PFSK-1 (cell line): ENCODE measurements at regions not wholly inside any gene's neighbourhood (a gene's known extent, or its start where the extent isn't known, plus 50 kb on each side); places are given as distances from the start of the nearest gene placed in this dataset.

Source experiments
- FOXP2 ChIP-seq: optimal IDR thresholded peaks from 2 replicates; pipeline ENCODE3; 2011; ENCODE audit warnings: borderline replicate concordance, control low read depth, inconsistent platforms; ENCODE audit not compliant: insufficient read depth; ENCODE audit errors: extremely low read length, extremely low read depth
- POLR2AphosphoS5 ChIP-seq: IDR thresholded peaks from 2 replicates; pipeline ENCODE4 v1.6.1; 2012; ENCODE audit warnings: low read depth, mild to moderate bottlenecking, control low read depth, low read length, moderate library complexity
- REST ChIP-seq, 2 experiments: IDR thresholded peaks; 2 replicates each; pipeline versions ENCODE4 v1.6.1 to v1.8.0; 2011 to 2012; ENCODE audit warnings: low read depth in 2 of 2, low read length in 2 of 2, control low read depth in 1 of 2, inconsistent platforms in 1 of 2, mild to moderate bottlenecking in 1 of 2, moderate library complexity in 1 of 2; ENCODE audit not compliant: insufficient read depth in 1 of 2
- SIN3A ChIP-seq: IDR thresholded peaks from 2 replicates; pipeline ENCODE4 v1.6.1; 2012; ENCODE audit warnings: mild to moderate bottlenecking, low read length, moderate library complexity, borderline replicate concordance; ENCODE audit not compliant: insufficient read depth
- TAF1 ChIP-seq: IDR thresholded peaks from 2 replicates; pipeline ENCODE4 v1.6.1; 2012; ENCODE audit warnings: low read length, control low read depth, borderline replicate concordance; ENCODE audit not compliant: insufficient read depth

- TF ChIP-seq POLR2AphosphoS5 (no peak), FOXP2 (no peak), TAF1 (no peak), REST (IDR thresholded peaks at IDR 0.05; ENCODE audit: insufficient read depth in 1 of 2, low read depth in 2 of 2, low read length in 2 of 2) (no peak), SIN3A (no peak)
Measured at GRCh38 chr20:53842301-53843099, 227.9 kb downstream of the BCAS1 start.
